HUES6 (cell line): ENCODE measurements at regions not wholly inside any gene's neighbourhood (a gene's known extent, or its start where the extent isn't known, plus 50 kb on each side); places are given as distances from the start of the nearest gene placed in this dataset.

Experiments
- H3K27ac ChIP-seq: 2 replicates; pipeline ENCODE4 v1.7.0; 2013; ENCODE audit warnings: low read depth, mild to moderate bottlenecking, low read length, inconsistent platforms
- H3K27me3 ChIP-seq: 2 replicates; pipeline ENCODE4 v1.6.1; 2013; ENCODE audit warnings: low read length; ENCODE audit not compliant: control insufficient read depth, insufficient read depth
- H3K36me3 ChIP-seq: 2 replicates; pipeline ENCODE4 v1.6.1; 2013; ENCODE audit warnings: low read length; ENCODE audit not compliant: control insufficient read depth, insufficient read depth
- H3K4me1 ChIP-seq: 2 replicates; pipeline ENCODE4 v1.6.1; 2013; ENCODE audit warnings: low read length; ENCODE audit not compliant: control insufficient read depth, insufficient read depth
- H3K4me3 ChIP-seq: 2 replicates; pipeline ENCODE4 v1.5.1; 2013; ENCODE audit warnings: low read depth, low read length
- H3K9ac ChIP-seq: one replicate; pipeline ENCODE4 v1.6.1; 2013; ENCODE audit warnings: mild to moderate bottlenecking, low read length
- H3K9me3 ChIP-seq: 2 replicates; pipeline ENCODE4 v1.6.1; 2013; ENCODE audit warnings: low read depth, low read length; ENCODE audit not compliant: control insufficient read depth, insufficient read depth

- no peak overlapping the region for H3K9ac ChIP-seq
- H3K36me3 ChIP-seq: no peaks in the 10 kb centered on the region
- H3K4me3 ChIP-seq: no peak overlapping the region
- H3K4me1 ChIP-seq: peaks cover 9% of the 10 kb centered on the region; the same call in 1 of the 2 replicates
- H3K27ac ChIP-seq: no peak overlapping the region
- H3K27me3 ChIP-seq: no peaks in the 10 kb centered on the region
- no peaks in the 10 kb centered on the region for H3K9me3 ChIP-seq
These were observed 96.1 kb downstream of the C17orf67 start for GRCh38 chr17:56737421-56738161.

GRCh38 chr17:56739376-56739775, 94.3 kb downstream of the C17orf67 start:
- Histone ChIP-seq H3K9me3 (peaks cover 6% of the 10 kb centered on the region; the same call in 1 of the 2 replicates), H3K27me3 (no peaks in the 10 kb centered on the region), H3K9ac (no peak overlapping the region), H3K4me1 (peaks cover 9% of the 10 kb centered on the region; the same call in 1 of the 2 replicates), H3K36me3 (no peaks in the 10 kb centered on the region), H3K27ac (no peak overlapping the region), H3K4me3 (no peak overlapping the region)

DNA sequence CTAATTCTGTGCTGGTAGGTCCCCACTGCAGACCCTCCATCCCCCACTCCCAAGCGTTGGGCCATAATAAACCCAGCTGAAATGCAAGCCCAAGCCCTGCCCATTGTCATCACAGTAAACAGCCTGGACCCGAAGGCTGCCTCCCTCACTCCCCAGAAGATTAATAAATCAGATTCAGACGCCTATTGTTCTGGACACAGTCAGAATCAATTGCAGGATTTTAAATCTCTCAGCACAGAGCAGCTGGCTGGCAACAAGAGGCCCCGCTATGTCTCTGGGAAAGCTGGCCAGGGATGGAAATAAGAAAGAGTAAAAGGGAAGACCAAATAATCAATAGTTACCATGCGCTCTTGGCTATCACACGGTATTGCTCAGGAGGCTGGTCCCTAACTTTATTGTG, 93.9 kb downstream of the C17orf67 start:
- Histone ChIP-seq H3K4me1 (peaks cover 9% of the 10 kb centered on the region; the same call in 1 of the 2 replicates), H3K36me3 (no peaks in the 10 kb centered on the region), H3K9me3 (peaks cover 6% of the 10 kb centered on the region; the same call in 1 of the 2 replicates), H3K27me3 (no peaks in the 10 kb centered on the region), H3K4me3 (no peak overlapping the region), H3K27ac (no peak overlapping the region), H3K9ac (no peak overlapping the region)

DNA sequence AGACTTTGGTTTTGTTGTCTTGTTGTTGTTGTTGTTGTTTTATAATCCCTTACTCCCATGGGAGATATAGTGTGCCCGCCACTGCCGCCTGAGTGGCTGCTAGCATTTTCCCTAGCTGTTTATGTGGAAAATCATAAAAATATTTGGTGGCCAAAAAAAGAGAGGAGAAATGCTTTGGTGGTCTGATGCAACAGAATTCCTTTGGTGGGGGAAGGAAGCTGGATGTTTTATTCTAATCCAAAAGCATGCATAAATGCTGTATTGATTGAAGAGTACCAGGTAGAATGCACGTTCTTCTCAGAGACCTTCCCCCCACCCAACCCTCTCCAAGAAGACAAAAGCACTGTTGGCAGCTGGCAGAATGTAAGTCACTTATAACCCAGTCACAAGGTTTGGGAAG, 93.2 kb downstream of the C17orf67 start:
- H3K27me3 ChIP-seq: no peaks in the 10 kb centered on the region
- H3K27ac ChIP-seq: no peak overlapping the region
- peaks cover 6% of the 10 kb centered on the region; the same call in 1 of the 2 replicates for H3K9me3 ChIP-seq
- H3K9ac ChIP-seq: no peak overlapping the region
- no peaks in the 10 kb centered on the region for H3K36me3 ChIP-seq
- peaks cover 9% of the 10 kb centered on the region; the same call in 1 of the 2 replicates for H3K4me1 ChIP-seq
- H3K4me3 ChIP-seq: no peak overlapping the region
